Suprapubic skin (tissue), 4 donors: ENCODE measurements at regions not wholly inside any gene's neighbourhood (a gene's known extent, or its start where the extent isn't known, plus 50 kb on each side); places are given as distances from the start of the nearest gene placed in this dataset.

Source experiments
- CTCF ChIP-seq, 2 donors: fragments of 200-600 bp in 1 of 2; fragments of 450-650 bp in 1 of 2; sonication (generic) in 1 of 2; IDR thresholded peaks; one replicate each; pipeline ENCODE4 v1.5.1; 2016 to 2019; ENCODE audit warnings: antibody characterized with exemption in 2 of 2, mild to moderate bottlenecking in 1 of 2, moderate library complexity in 1 of 2
- EP300 ChIP-seq: sonication (generic); formaldehyde crosslinking; IDR thresholded peaks from one replicate; pipeline ENCODE4 v1.6.1; 2017; ENCODE audit warnings: antibody characterized with exemption
- POLR2A ChIP-seq, 2 donors: fragments of 450-650 bp; IDR thresholded peaks; one replicate each; pipeline ENCODE4 v1.6.1; 2017; ENCODE audit warnings: antibody characterized with exemption in 2 of 2, mild to moderate bottlenecking in 2 of 2, moderate library complexity in 2 of 2
- POLR2AphosphoS5 ChIP-seq, 3 donors: sonication (generic); formaldehyde crosslinking; IDR thresholded peaks; one replicate each; pipeline ENCODE4 v1.6.1; 2017; ENCODE audit warnings: antibody characterized with exemption in 3 of 3

- TF ChIP-seq CTCF (IDR thresholded peaks at IDR 0.05) = no peak
- no peak for TF ChIP-seq POLR2A (IDR thresholded peaks at IDR 0.05)
- no peak for TF ChIP-seq EP300
- no peak for TF ChIP-seq POLR2AphosphoS5 (IDR thresholded peaks at IDR 0.05)
Measured at GRCh38 chr10:9137368-9137767, 1082.9 kb downstream of the GATA3 start.
